ENCODE measurements at regions not wholly inside any gene's neighbourhood (a gene's known extent, or its start where the extent isn't known, plus 50 kb on each side); places are given as distances from the start of the nearest gene placed in this dataset.
A peak's percentile ranks its signal among the peaks of the same experiment; 100 is the strongest.
"Not testable (repeated sequence)": the region's sequence is repeated elsewhere in the genome, so short reads cannot be mapped to it uniquely, and the experiment has no call there.

DNA sequence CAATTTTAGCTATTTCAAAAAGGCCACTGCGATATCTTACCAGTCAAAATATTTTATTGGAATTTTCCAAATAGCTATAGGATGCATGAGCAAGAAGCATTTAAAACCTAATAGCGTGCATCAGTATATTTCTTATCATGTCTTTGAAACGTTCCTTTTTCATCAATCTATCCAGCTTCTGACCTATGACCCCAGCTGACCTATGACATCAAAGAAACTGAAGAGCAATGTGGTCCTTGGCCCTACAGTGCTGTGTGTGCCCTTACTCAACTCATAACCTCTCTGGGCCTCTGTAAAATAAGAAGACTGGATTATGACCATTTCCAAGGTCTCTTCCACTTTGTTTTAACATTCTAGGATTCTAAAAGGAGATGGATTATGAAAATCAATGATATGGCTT, 118.2 kb downstream of the ZNF22 start:
- DNase-seq (ENCODE audit: low spot score), result no peak

DNA sequence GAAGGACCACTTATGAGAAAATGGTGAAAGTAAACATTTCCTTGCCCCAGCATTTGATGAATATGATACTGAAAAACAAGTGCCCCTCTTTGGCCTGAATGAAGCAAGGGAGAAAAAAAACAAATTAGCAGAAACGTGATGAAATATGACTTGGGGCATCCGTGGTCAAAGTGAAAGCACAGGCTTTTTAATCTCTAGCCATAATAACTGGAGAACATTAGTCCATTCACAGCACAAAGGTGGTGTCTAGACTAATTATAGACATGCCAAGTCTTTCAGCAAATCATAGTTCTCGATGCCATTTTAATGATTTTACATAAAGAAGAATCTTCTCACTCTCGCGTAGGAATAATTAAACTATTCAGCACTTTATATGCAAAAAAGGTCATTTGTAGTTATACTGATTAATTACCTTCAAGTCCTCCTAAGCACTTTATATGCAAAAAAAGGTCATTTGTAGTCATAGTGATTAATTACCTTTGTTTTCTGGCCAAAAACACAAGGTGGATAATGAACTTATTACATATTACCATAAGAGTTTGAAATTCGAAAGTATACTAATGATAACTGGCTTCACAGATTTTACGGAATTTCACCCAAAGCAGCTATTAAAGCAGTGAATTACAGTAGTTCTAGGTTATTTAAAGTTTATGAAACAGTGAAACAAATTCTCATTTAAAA, 121.6 kb downstream of the ZNF22 start:
- not testable (repeated sequence) for DNase-seq (ENCODE audit: low spot score)

DNA sequence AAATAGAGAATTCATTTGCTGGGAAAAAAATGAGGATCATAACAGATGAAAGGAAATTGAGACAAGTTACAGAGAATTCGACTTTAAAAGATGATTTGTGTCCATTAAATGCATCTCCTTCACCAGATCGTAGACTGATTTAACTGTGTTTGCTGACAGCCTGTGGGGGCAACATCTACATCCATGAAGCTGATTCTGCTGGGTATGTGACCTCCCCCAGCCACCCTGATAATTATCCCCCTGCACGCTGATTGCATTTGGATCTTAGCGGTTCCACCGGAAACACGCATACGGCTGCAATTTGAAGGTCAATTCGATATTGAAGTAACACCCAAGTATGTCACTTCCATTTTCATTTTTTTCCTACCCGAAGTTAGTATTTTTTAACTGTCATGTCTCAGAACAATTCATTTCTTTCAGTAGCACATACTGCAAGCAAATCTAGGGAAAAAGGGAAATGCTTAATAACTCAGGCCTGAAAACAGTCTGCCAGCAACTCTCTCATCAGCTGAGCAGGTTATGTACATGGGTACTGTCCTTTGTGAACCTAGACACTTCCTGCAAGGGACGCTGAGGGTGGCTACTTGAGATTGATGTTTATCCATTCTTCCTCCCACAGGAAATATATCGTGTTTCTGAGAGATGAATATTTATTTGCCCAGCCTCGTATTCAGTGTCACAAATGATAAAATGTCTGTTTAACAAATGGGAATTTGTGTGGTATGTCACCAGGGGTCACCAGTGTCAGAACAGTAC, 134.9 kb downstream of the ZNF22 start:
- no peak for DNase-seq (ENCODE audit: low spot score)

DNA sequence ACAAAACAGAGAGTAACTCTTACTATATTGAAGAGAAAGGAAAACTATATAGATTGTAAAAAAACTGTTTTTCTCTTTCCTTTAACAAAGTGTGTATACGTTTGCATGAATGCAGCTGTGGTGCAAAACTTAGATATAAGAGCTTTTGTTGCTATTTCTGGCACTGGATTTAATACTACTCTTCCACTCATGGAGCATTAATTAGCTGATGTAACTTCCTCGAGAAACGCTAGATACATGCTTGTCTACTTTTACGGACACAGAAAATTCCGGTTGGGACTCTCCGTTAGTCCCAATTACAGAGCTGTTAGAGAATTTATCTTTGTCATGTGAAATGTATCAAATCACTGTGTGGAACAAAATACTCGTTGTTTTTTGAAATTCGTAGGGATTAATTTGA, 135.5 kb downstream of the ZNF22 start:
- no peak for DNase-seq (ENCODE audit: low spot score)

DNA sequence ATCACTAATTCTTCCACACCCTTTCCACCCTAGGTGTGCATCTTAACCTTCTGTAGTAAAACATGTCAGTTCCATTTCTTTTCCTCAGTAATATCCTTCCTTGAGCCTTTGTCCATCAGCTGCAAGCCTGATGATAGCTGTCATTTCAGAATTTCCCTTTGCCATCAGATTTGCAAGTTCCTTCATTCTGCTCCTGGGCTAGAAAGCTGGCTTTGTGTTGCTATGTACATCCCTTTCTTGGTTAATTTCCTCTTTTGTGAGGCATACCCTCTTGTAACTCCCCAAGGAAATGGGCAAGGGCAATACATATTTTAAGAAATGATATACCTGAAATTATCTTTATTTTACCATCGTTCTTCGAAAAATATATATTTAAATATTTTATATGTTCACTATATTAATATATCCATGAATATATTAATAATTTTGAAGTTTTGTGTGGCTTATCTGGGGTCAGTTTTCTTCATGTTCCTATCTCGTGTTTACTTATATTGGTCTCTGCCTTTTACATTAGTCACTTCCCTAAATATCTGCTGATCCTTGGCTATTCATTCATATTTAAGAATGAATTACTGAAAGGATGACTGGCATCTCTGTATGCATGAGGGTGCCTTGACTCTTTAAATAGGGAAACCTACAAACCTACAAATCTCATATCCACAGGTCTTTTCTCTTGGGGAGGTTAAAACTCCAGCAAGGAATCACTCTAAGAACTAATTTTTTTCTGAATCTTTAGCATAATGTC, 143.8 kb downstream of the ZNF22 start:
- no peak for DNase-seq (ENCODE audit: low spot score)

DNA sequence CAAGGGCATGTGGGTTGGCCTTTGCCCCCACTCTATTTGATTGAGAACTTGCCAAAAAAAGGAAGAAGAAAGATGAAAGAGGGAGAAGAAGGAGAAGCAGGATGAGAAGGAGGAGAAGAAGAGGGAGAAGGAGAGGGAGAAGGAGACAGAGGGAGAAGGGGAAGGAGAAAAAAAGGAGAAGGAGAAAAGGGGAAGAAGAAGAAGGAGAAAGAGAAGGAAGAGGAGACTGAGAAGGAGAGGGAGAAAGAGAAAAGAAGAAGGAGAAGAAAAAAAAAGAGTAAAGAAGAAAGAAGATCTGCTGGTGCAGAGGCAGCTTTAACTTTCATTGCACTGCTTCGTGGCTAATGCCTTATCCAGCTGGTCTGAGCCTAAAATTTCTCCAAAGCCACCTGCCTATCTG, 144.4 kb downstream of the ZNF22 start:
- DNase-seq (ENCODE audit: low spot score), result not testable (repeated sequence)

DNA sequence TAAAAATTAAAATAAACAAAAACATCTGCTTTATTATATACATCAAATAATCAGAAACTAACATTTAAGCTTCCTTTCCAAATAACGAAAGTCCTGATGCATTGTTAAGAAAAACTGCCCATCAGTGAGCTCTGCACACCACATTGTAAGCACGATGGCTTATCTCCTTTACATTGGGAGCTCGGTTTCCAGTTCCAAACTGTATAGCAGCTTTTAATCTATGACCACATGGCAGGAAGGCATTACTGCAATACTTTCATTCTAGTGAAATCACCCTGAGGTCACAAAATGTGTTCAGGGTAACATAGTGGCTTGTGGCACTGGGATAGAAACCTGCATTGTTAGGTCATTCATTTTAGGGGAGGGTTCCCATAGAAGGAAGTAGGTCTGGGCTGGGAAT, 146.3 kb downstream of the ZNF22 start:
- DNase-seq (ENCODE audit: low spot score), result no peak

DNA sequence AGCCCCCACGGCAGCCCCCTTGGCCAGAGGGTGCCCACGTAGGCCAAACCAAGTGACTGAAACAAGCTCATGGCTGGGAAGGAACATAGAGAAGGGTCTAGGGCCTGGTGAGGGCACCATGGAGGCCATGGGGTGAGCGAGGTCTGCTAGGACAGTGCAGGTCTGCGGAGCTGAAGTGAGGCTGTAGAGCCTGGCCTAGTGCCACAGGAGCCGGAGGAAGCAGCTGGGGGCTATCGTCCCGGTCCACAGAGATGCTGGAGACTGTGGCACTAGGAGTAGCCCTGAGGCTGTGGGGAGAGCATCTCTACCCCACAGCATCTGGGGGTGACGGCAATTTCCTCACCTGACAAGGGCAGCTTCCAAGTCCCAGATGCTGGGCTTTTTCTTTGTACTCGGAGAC, 150.3 kb downstream of the ZNF22 start:
- DNase-seq (ENCODE audit: low spot score), result no peak

DNA sequence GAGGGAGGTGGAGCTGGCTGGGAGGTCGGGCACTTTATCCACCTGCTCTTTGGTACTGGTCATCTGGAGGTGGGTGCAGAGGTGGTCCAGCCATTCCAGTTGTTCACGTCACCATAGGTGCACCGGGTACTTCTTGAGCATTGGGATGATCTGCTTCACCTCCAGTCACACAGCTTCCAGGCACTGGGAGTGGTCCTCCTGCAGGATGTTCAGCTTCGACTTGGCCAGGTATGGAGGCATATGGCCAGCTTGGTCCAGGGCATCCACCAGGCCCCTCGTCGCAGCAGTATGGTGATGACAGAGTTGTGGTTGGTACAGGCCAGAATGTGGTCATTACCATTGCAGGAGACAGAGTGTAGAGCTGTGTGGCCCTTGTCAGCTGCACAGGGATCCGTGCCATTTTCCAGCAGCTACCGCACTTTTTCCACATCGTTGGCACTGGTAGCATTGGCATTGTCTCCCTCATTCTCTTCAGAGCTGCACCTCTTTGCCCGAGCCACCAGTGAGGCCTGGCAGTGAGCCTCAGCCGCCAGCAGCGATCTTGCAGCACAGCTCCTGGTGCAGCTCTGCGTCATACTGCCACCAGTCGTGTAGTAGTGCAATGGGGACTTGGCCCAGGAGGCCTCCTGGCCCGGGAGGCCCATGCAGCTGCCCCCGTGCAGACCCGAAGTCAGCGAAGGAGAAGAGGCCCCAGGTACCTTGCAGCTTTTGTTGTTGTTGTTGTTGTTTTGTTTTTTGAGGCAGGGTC, 150.9 kb downstream of the ZNF22 start:
- no peak for DNase-seq (ENCODE audit: low spot score)

DNA sequence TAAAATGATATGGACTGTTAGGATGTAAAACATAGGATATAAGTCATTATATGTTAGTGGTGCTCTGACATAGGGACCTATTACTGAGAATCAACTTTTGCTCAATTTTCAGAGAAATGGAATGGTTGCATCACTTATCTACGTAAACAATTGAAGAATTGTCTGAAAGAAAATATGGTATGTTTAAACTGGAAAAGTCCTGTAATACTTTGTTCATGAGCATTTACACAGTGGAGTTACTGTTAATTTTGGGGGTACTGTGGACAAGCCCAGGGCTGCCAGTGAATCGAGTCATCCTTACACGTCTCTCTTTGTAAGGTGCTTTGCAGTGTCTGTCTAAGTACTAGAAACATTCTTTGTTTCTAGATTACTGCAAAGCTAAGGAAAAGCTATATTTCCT, 152.0 kb downstream of the ZNF22 start:
- DNase-seq (ENCODE audit: low spot score), result no peak

DNA sequence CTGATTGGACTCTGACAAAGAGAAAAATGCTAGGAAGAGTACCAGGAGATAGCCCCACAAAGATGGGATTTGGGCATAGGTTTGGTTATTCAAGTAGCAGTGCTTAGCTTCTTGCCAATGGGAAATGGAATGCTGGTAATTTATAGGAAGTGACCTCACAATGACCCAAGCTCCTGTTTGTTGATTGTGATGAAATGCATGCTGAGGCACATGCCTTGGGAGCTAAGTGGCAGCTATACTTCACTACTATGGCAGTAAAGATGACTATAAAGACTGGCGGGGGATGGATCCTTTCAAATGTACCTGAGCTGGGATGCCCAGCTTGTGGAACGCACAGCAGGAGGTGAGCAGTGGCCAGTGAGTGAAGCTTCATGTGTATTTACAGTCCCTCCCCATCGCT, 153.8 kb downstream of the ZNF22 start:
- DNase-seq (ENCODE audit: low spot score), result no peak

DNA sequence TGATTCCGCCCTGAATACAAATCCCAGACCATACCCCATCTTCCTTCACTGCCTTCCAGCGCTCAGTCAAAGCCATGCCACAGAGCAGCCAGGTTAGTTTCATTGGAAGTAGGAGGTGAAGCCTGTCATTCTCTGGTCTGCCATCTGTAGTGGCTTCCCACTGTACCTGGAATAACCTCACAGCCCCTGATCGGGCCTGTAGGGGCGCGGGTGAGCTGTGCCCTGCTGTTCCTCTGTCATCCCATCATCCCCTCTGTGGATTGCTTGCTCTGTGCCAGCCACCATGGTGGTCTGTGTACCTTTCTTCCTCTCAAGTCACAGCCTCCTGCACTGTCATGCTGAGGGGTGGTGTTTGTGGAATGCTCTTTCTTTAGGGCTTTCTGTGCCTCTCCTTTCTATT, 155.1 kb downstream of the ZNF22 start:
- DNase-seq (ENCODE audit: low spot score), result no peak

DNA sequence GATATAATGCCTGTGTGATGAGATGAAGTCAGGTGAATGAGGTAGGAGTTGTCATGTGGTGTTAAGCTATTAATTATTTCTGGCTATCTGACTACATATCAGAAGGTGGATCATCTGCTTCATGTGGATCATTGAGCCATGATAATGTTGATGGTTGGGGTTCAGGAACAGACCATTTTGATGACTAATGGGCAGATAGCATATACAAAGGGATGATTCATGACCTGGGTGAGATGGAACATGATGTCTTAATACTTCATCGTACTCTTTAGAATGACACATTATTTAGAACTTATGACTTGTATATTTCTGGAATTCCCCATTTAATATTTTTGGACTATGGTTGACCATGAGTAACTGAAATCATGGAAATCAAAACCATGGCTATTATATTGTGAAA, 155.1 kb downstream of the OR13A1 start:
- DNase-seq (ENCODE audit: low spot score), result no peak

DNA sequence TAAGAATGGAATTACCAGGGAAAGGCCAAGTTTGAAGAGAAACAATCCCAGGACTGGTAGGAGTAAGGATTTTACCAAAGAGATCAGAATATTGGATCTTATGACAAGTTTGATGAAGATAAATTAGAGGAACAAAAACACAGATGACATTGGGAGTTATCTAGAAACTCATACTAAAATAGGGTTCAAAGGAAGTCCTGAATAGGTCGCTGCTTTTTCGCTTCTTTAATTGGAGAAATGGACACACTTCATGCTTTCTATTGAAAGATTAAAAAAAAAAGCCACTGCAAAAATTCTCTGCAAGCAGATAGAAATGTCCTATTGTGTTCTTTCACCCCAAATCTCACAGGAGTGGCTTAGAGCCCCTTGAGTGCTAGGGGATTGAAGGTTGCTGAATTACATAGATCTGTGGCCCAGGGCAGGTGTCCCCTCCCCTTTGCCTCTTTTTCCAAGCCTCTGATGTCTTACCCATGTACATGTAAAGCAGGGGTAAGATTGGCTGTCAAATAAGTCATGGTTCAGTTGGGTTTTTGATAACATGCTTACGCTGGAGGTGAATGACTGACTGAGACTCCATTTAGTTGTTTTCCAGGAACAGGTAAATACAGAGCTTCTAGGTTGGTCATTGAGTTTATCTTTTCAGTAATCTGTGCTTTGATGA, 152.0 kb downstream of the OR13A1 start:
- DNase-seq (ENCODE audit: low spot score), result no peak

DNA sequence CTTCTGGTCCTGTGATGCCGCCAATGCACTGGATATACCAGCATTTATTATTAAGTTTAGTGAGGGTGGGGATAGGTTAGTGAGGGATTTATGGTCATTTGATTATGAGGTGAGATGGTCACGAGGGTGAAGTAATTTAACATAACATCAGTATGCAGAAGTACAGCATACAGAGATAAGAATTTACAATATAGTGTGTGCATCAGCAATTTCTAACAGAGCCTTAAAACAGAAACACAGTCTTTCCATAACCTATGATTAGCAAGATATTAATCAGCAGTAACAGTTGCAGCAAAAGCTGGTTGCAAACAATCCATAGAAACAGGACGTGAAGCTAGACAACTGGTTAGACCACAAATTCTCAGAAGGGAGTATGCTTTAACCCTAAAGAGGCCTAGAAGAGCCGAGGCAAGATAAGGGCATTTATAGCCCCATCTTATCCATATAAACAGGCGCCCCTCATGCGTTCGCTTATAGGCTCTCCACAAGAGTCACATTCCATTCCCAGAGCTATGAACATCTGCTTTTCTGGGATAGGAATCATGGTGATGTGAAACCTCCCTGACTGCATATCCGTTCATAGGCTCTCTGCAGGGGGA, 139.8 kb downstream of the OR13A1 start:
- not testable (repeated sequence) for DNase-seq (ENCODE audit: low spot score)

DNA sequence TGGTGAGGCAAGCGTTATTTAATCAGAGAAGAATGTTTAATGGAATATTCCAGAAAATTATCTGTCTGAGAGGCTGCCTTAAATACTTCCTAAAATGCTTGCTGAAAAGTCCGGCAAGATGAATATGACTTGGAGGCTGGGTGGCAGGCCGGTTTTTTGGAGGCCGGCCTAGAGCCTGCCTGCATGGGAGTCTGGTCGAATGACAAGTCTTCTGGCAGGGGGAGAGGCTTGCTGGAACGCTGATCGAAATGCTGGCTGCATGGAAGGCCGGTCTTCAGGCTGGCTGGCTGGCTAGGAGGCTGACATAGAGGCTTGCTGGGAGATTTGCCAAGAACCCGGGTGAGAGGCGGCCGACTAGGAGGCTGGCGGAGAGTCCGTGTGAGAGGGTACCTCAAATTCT, 135.7 kb downstream of the OR13A1 start:
- DNase-seq (ENCODE audit: low spot score), result peak; percentile 40

DNA sequence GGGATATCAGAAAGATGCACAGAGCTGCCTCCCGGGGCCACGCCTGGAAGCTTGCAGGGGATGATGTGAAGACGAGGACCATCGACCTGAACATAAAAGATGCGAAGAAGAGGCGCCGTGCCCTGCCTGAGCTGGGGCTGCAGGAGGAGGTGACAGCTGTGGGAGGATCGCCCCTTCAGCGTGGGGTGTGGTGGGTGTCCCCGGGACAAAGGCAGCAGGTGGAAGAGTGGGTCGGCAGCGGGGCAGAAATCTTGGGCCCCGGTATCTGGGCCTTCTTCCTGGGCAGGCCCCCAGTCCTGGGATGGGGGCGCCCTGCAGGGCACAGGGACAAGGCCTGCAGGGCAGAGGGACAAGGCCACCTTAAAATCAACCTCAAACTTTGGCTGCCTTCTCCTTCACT, 134.9 kb downstream of the OR13A1 start:
- DNase-seq (ENCODE audit: low spot score), result no peak

DNA sequence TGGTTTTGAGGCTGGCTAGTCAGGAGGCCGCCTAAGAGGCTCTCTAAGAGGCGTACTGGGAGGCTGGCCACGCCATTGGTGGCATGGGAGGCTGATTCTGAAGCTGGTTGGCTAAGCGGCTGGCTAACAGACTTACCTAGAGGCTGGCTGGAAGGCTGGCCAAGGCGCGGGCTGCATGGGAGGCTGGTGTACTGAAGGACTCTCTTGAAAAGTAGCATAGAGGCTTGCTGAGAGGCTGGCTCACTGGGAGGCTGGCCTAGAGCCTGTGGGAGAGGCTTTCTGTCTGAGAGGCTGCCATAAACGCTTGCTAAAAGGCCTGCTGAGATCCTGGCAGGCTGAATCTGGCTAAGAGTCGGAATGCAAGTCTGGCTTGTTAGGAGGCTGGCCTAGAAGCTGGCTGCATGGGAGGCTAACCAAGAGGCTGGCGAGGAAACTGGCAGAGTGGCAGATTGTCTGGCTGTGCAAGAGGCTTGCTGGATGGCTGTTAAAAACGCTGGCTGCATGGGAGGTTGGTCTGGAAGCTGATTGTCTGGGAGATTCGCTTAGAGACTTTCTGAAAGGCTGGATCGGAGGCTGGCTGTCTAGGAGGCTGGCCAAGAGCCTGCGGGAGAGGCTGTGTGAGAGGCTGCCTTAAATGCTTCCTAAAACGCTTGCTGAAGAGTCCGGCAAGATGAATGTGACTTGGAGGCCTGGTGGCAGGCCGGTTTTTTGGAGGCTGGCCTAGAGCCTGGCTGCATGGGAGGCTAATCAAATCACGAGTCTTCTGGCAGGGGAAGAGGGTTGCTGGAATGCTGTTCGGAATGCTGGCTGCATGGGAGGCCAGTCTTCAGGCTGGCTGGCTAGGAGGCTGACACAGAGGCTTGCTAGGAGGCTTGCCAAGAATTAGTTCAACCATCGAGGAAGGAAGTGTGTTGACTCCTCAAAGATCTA, 134.2 kb downstream of the OR13A1 start:
- DNase-seq (ENCODE audit: low spot score), result no peak

DNA sequence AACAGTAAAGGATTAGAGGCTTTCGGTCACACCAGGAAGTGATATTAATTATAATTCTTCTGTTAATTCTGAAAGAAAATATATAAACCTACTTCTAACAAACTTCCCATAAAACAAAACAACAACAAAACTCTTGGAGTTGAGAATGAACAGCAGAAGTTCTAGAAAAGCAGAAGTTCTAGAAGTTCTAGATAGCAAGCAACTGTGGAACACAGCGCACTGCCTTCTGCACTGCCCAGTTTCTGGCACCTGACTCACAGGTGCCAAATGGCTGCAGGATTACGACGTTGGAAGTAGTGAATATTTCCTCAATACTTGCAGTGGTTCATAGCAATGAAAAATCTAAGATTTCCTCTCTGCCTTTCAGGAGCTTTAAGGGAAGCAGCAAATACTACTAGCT, 132.2 kb downstream of the OR13A1 start:
- no peak for DNase-seq (ENCODE audit: low spot score)

DNA sequence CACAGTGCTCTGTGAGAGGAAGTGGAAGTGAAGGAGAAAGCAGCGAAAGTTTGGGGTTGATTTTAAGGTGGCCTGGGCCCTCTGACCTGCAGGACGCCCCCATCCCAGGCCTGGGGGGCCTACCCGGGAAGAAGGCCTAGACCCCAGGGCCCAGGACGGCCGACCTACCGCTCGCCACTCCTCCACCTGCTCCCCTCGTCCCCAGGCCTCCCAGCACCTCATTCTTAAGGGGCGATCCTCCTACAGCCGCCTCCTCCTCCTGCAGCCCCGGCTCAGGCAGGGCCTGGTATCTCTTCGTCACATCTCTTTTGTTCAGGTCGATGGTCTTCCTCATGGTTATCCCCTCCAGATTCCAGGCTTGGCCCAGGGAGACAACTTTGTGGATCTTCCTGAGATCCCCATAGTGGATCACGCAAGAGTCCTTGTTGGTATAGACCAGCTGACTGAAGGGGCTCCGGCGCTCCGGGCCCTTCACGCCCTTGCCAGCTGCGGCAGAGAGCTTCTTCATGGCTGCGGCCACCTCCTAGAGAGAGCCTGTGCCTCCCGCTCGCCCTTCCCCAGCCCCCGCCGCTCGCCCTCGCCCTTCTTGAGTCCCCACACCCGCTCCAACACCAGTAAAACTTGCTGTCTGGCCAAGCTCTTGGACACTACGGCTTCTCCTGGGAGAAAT, 117.5 kb downstream of the OR13A1 start:
- DNase-seq (ENCODE audit: low spot score), result no peak
